Nephron (organoid): ENCODE measurements at regions not wholly inside any gene's neighbourhood (a gene's known extent, or its start where the extent isn't known, plus 50 kb on each side); places are given as distances from the start of the nearest gene placed in this dataset.

Experiments
- H3K27ac Mint-ChIP-seq, 3 experiments: 2 replicates each; pipeline ENCODE4 v1.8.0; 2020; ENCODE audit warnings: mixed read lengths in 3 of 3, mild to moderate bottlenecking in 2 of 3, moderate library complexity in 1 of 3
- H3K27me3 Mint-ChIP-seq: 2 replicates; pipeline ENCODE4 v1.8.0; 2021; ENCODE audit warnings: low read depth, mild to moderate bottlenecking, moderate library complexity, mixed read lengths
- H3K36me3 Mint-ChIP-seq: 2 replicates; pipeline ENCODE4 v1.8.0; 2020; ENCODE audit warnings: low read depth, mixed read lengths
- H3K4me1 Mint-ChIP-seq: 2 replicates; pipeline ENCODE4 v1.8.0; 2020; ENCODE audit warnings: mixed read lengths
- H3K4me3 Mint-ChIP-seq, 3 experiments: 2 replicates each; pipeline ENCODE4 v1.8.0; 2020; ENCODE audit warnings: mild to moderate bottlenecking in 3 of 3, mixed read lengths in 3 of 3, moderate library complexity in 2 of 3
- H3K9me3 Mint-ChIP-seq: 2 replicates; pipeline ENCODE4 v1.8.0; 2020; ENCODE audit warnings: mixed read lengths
- CTCF ChIP-seq, 3 experiments: fragments of 200-600 bp; sonication (generic); IDR thresholded peaks; one replicate each; pipeline ENCODE4 v1.5.0; 2021; ENCODE audit warnings: antibody characterized with exemption in 3 of 3; ENCODE audit not compliant: unreplicated experiment in 3 of 3

GRCh38 chr4:45566896-45567603 lies 556.8 kb downstream of the GABRG1 start:
- Mint-ChIP-seq H3K4me3 (no peak overlapping the region), H3K9me3 (no peaks in the 10 kb centered on the region), H3K4me1 (no peaks in the 10 kb centered on the region), H3K27me3 (no peaks in the 10 kb centered on the region), H3K36me3 (no peaks in the 10 kb centered on the region), H3K27ac (no peak overlapping the region)
- TF ChIP-seq CTCF (IDR thresholded peaks at IDR 0.05; ENCODE audit: unreplicated experiment in 3 of 3), result no peak

DNA sequence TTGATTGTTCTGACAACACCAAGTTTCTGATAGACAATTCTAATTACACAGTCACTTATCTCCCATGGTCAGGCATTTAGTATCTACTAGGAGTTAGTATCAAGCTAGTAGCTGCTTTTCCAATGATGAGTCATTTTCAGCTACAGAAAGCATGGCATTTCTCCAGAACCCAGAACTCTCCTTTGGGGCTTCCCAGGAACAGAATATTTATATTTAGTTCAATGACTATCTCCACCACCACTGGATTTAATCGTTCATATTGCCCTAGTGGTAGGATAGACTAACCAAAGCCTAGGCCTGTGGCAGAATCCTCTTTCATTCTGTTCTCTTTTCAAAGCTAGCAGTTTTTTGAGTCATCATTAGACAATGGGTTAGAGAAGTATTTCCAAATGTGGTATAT lies 569.4 kb downstream of the GABRG1 start:
- TF ChIP-seq CTCF (IDR thresholded peaks at IDR 0.05; ENCODE audit: unreplicated experiment in 3 of 3), result no peak
- no peaks in the 10 kb centered on the region for H3K4me1 Mint-ChIP-seq
- H3K36me3 Mint-ChIP-seq, result no peaks in the 10 kb centered on the region
- no peaks in the 10 kb centered on the region for H3K9me3 Mint-ChIP-seq
- H3K4me3 Mint-ChIP-seq, result no peak overlapping the region
- H3K27ac Mint-ChIP-seq, result no peak overlapping the region
- H3K27me3 Mint-ChIP-seq, result no peaks in the 10 kb centered on the region

DNA sequence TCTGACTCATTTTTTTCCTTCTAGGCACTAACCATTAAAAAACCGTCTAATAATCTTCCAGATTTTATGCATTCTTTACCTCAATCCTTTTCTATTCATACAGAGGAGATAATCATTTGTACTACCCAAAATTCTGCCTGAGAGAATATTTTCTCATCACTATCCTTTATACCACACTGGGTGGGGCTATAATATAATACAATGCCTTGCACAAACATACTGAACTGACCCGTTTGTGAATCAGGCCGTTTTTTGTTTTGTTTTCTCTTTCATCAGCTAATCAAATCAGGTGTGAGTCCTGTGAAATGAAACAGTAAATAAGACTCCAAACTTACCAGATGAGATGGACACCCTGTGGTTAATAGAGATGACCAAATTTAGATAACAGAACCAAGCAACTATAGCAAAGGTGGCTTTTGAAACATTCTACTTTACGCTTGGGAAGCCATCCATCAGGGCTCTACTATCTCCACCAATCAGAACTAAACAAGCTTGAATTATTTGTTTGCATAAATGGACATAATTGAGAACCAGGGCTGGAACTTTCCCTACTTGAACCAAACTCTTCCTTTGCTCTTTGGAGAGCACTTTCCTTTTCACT lies 573.0 kb downstream of the GABRG1 start:
- Mint-ChIP-seq H3K27ac (no peak overlapping the region), H3K9me3 (no peaks in the 10 kb centered on the region), H3K27me3 (no peaks in the 10 kb centered on the region), H3K36me3 (no peaks in the 10 kb centered on the region), H3K4me1 (no peaks in the 10 kb centered on the region), H3K4me3 (no peak overlapping the region)
- TF ChIP-seq CTCF (IDR thresholded peaks at IDR 0.05; ENCODE audit: unreplicated experiment in 3 of 3), result peak in 1 of 3 experiments; percentile 6

GRCh38 chr4:45539142-45539814 lies 584.6 kb downstream of the GABRG1 start:
- TF ChIP-seq CTCF (IDR thresholded peaks at IDR 0.05; ENCODE audit: unreplicated experiment in 3 of 3), result no peak
- no peak overlapping the region for H3K27ac Mint-ChIP-seq
- H3K4me3 Mint-ChIP-seq, result no peak overlapping the region
- H3K27me3 Mint-ChIP-seq, result no peaks in the 10 kb centered on the region
- no peaks in the 10 kb centered on the region for H3K9me3 Mint-ChIP-seq
- H3K4me1 Mint-ChIP-seq, result no peaks in the 10 kb centered on the region
- no peaks in the 10 kb centered on the region for H3K36me3 Mint-ChIP-seq

GRCh38 chr4:45530498-45530897 lies 593.4 kb downstream of the GABRG1 start:
- H3K36me3 Mint-ChIP-seq, result no peaks in the 10 kb centered on the region
- peaks cover 4% of the 10 kb centered on the region for H3K27me3 Mint-ChIP-seq
- H3K27ac Mint-ChIP-seq, result no peak overlapping the region
- H3K4me1 Mint-ChIP-seq, result no peaks in the 10 kb centered on the region
- no peak overlapping the region for H3K4me3 Mint-ChIP-seq
- H3K9me3 Mint-ChIP-seq, result peaks cover 9% of the 10 kb centered on the region
- no peak for TF ChIP-seq CTCF (IDR thresholded peaks at IDR 0.05; ENCODE audit: unreplicated experiment in 3 of 3)
